Activated CD4-positive, alpha-beta memory T cell treated with anti-CD3 and anti-CD28 coated beads for 36 hours (primary cell): ENCODE measurements at regions not wholly inside any gene's neighbourhood (a gene's known extent, or its start where the extent isn't known, plus 50 kb on each side); places are given as distances from the start of the nearest gene placed in this dataset.
"Not testable (repeated sequence)": the region's sequence is repeated elsewhere in the genome, so short reads cannot be mapped to it uniquely, and the experiment has no call there.

Source experiments
- CTCF ChIA-PET: fragments of 350-600 bp; sonication (Branson Sonifier 250); formaldehyde crosslinking; loops from one replicate; lab custom pipeline; 2021; ENCODE audit warnings: antibody characterized with exemption, inconsistent platforms; lab: Charles Lee
- POLR2A ChIA-PET: fragments of 350-600 bp; sonication (Branson Sonifier 250); formaldehyde crosslinking; loops from one replicate; lab custom pipeline; 2021; ENCODE audit warnings: antibody characterized with exemption; lab: Charles Lee
- DNase-seq: peaks from one replicate; pipeline ENCODE4 v3.0.0-alpha.2; 2020
- H3K27ac Mint-ChIP-seq: one replicate; pipeline ENCODE4 v1.8.0; 2021; ENCODE audit warnings: mixed read lengths
- H3K27me3 Mint-ChIP-seq: one replicate; pipeline ENCODE4 v1.8.0; 2021; ENCODE audit warnings: mixed read lengths
- H3K36me3 Mint-ChIP-seq: one replicate; pipeline ENCODE4 v1.8.0; 2021; ENCODE audit warnings: mixed read lengths
- H3K4me1 Mint-ChIP-seq: one replicate; pipeline ENCODE4 v1.8.0; 2021; ENCODE audit warnings: low read depth, mixed read lengths
- H3K4me3 Mint-ChIP-seq: one replicate; pipeline ENCODE4 v1.8.0; 2021; ENCODE audit warnings: mild to moderate bottlenecking, mixed read lengths
- H3K9me3 Mint-ChIP-seq: one replicate; pipeline ENCODE4 v1.8.0; 2021; ENCODE audit warnings: mixed read lengths
- intact Hi-C: fragments of 100-400 bp; cut with micrococcal nuclease; formaldehyde crosslinking; loops from one replicate; pipeline ENCODE4 v1.15.1; 2023

DNA sequence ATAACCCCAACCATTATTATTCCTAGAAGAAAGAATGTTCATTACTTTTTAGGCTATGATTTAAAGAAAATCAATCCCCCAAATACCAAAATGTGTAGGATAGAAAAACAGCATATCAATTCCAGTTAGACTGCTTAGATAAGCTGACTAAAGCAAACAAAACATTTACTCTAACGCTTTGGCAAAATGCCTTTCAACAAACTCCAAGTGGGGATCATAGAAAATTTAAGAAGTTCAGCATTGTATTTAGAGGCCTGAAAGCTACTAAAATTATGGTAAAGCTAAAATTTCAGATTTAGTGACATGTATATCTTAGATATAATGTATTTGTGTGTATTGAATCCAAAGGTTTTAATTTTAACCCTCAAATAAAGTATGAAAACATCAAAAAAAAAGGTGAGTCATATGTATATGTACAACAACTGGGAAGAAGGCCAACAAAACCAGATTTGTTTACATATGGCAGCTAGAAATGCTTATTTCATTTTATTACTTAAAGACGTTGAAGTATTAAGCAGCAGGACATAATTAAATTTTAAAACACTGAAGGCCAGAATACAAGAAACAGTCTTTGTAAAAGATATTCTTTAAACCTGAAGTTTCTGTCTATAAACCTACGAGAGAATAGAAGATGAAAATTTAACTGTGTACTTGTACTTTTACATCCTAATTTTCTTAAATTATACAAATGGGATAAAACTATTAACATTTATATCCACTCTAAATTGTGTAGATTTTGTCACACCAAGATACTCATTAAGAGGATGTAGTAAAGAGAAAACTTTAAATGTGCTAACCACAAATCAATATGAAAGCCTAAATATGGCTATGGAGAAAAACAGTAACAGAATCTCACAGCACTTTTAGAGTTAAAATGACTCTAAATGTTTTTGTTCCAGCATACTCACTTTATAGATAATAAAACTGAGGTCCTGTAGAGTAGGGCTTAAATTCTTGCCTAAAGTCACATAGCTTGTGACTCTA, 71.4 kb downstream of the SLC41A2 start:
- CTCF ChIA-PET: interaction anchor here (1.2 to 1.8 kb wide), 2 partner anchors 505 kb away, joined by 3 to 6 read pairs; no protein-coding TSS in a partner anchor
- Mint-ChIP-seq H3K4me3 (no peak overlapping the region), H3K4me1 (peaks cover 13% of the 10 kb centered on the region), H3K27ac (no peak overlapping the region), H3K9me3 (no peaks in the 10 kb centered on the region), H3K36me3 (peaks cover 2% of the 10 kb centered on the region), H3K27me3 (no peaks in the 10 kb centered on the region)
- intact Hi-C loops: no loop called here
- POLR2A ChIA-PET: no interaction called here
- DNase-seq: no peak

DNA sequence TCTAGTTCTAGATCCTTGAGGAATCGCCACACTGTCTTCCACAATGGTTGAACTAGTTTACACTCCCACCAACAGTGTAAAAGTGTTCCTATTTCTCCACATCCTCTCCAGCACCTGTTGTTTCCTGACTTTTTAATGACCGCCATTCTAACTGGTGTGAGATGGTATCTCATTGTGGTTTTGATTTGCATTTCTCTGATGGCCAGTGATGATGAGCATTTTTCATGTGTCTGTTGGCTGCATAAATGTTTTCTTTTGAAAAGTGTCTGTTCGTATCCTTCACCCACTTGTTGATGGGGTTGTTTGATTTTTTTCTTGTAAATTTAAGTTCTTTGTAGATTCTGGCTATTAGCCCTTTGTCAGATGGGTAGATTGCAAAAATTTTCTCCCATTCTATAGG, 79.2 kb downstream of the SLC41A2 start:
- H3K4me1 Mint-ChIP-seq, H3K27me3 Mint-ChIP-seq, H3K9me3 Mint-ChIP-seq, H3K4me3 Mint-ChIP-seq, POLR2A ChIA-PET, intact Hi-C loops, H3K36me3 Mint-ChIP-seq, H3K27ac Mint-ChIP-seq, DNase-seq: not testable (repeated sequence)
- CTCF ChIA-PET: interaction anchor here (0.9 kb wide), 1 partner anchor 497 kb away, joined by 3 read pairs; no protein-coding TSS in a partner anchor

DNA sequence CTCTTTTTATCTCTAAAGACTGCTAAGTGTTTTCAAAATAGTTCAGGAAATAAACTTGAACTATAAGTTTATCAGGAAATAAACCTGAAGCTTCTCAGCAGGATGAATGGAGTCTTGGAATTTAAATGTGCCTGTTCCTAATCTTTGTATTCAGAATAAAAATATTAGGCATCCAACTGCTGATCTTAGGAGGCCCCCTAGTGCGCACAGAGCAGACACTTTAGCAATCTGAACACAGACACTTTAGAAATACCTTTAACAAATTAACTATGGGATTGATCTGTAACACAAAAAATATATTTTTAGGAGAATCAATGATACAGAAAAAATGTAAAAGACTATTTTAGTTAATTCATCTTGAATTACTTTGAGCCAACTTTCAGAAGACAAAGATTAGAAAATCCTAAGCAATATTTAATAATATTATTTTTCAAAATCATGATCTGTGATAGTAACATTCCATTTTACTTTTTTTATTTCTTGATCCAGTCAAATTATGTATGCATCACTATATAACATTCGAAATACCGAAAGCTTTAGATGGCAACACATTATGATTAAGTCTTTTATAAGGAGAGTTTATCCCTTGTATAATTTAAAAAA, 80.9 kb downstream of the SLC41A2 start:
- no peaks in the 10 kb centered on the region for H3K36me3 Mint-ChIP-seq
- intact Hi-C loops: loop anchor here (1.0 to 2.0 kb wide), 4 partner anchors 176 to 676 kb away; no protein-coding TSS in a partner anchor
- H3K4me3 Mint-ChIP-seq: no peak overlapping the region
- H3K9me3 Mint-ChIP-seq: no peaks in the 10 kb centered on the region
- DNase-seq: peak; percentile 40
- H3K27ac Mint-ChIP-seq: no peak overlapping the region
- ChIA-PET POLR2A (no interaction called here), CTCF (interaction anchor here (0.7 to 2.0 kb wide), 5 partner anchors 14 to 496 kb away, joined by 3 to 16 read pairs (median 3); no protein-coding TSS in a partner anchor)
- peaks cover 3% of the 10 kb centered on the region for H3K4me1 Mint-ChIP-seq
- no peaks in the 10 kb centered on the region for H3K27me3 Mint-ChIP-seq

GRCh38 chr12:104873374-104873773, 84.7 kb downstream of the SLC41A2 start:
- DNase-seq: no peak
- Mint-ChIP-seq H3K27ac (no peak overlapping the region), H3K27me3 (no peaks in the 10 kb centered on the region), H3K4me3 (no peak overlapping the region), H3K4me1 (peaks cover 3% of the 10 kb centered on the region), H3K9me3 (no peaks in the 10 kb centered on the region), H3K36me3 (no peaks in the 10 kb centered on the region)
- ChIA-PET CTCF (no interaction called here), POLR2A (no interaction called here)
- intact Hi-C loops: no loop called here

DNA sequence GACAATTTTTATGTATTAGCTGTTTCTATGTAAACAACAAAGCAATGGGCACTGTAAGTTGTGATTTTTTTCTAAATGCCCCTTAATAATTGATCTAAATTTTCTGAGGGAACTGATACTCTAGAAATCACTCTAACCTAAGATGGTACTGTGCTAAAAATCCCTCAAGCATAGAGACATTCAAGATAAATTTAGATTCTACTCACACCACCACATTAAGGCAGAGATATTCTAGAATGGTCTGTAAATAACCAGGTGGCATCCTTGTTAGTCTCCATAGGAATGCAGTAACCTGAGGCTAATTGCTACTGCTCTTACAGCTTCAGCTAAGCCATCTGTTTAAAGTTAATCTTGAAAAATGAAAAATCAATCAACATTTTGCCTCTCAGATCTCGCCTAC, 87.3 kb downstream of the SLC41A2 start:
- CTCF ChIA-PET: interaction anchor here (1.6 to 2.5 kb wide), 2 partner anchors 21 to 489 kb away, joined by 3 to 10 read pairs; no protein-coding TSS in a partner anchor
- Mint-ChIP-seq H3K4me1 (peaks cover 3% of the 10 kb centered on the region), H3K27ac (no peak overlapping the region), H3K36me3 (no peaks in the 10 kb centered on the region), H3K9me3 (no peaks in the 10 kb centered on the region), H3K27me3 (no peaks in the 10 kb centered on the region), H3K4me3 (no peak overlapping the region)
- DNase-seq: no peak
- POLR2A ChIA-PET: no interaction called here
- intact Hi-C loops: no loop called here

DNA sequence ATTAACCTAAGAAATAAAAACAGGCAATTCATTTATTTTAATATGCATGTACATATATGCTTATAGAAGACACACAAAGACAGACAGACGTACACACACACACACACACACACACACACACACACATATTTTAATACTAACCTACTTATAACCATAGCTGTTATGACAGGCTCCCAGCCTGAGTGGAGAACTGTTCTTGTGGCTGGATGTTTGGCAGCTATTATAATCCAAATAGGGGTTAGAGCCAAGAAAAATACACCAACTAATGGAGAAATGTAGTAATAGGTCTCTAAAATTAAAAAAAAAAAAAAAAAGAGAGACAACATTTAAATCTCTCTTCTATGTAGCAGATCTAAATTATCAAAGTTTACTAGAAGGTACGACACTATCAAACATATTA, 91.8 kb downstream of the SLC41A2 start:
- ChIA-PET CTCF (interaction anchor here (1.1 kb wide), 1 partner anchor 484 kb away, joined by 3 read pairs; no protein-coding TSS in a partner anchor), POLR2A (interaction anchor here (0.5 to 0.7 kb wide), 2 partner anchors 14 to 25 kb away, joined by 3 to 6 read pairs; no protein-coding TSS in a partner anchor)
- H3K4me1 Mint-ChIP-seq: peaks cover 4% of the 10 kb centered on the region
- H3K27ac Mint-ChIP-seq: no peak overlapping the region
- no peak for DNase-seq
- no peak overlapping the region for H3K4me3 Mint-ChIP-seq
- intact Hi-C loops: no loop called here
- H3K9me3 Mint-ChIP-seq: no peaks in the 10 kb centered on the region
- H3K27me3 Mint-ChIP-seq: no peaks in the 10 kb centered on the region
- H3K36me3 Mint-ChIP-seq: no peaks in the 10 kb centered on the region

GRCh38 chr12:104865080-104865479, 93.0 kb downstream of the SLC41A2 start:
- Mint-ChIP-seq H3K4me1 (peaks cover 4% of the 10 kb centered on the region), H3K27me3 (no peaks in the 10 kb centered on the region), H3K4me3 (no peak overlapping the region), H3K27ac (no peak overlapping the region), H3K36me3 (no peaks in the 10 kb centered on the region), H3K9me3 (no peaks in the 10 kb centered on the region)
- no peak for DNase-seq
- intact Hi-C loops: no loop called here
- ChIA-PET POLR2A (no interaction called here), CTCF (interaction anchor here (0.6 to 1.5 kb wide), 3 partner anchors 209 to 484 kb away, joined by 3 to 6 read pairs (median 3); no protein-coding TSS in a partner anchor)

DNA sequence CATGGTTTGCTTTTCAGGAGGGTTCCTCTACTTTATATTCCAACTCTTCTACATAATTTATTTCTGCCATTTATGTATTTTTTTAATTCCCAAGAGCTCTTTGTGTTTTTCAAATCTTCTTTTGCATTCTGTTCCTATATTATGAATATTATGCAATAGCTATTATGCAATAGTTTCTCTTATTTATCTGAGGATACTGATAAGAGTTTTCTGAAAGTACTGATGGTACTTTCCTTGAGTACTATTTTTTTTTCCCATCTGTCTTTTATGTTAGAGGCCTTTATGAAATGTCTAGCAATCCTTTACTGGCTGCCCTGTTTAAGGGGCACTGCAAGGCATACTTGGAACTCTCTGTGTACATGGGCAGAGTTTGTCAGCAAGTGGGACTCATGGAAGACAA, 93.4 kb downstream of the SLC41A2 start:
- no peak overlapping the region for H3K4me3 Mint-ChIP-seq
- H3K36me3 Mint-ChIP-seq: no peaks in the 10 kb centered on the region
- H3K9me3 Mint-ChIP-seq: no peaks in the 10 kb centered on the region
- intact Hi-C loops: no loop called here
- no peak overlapping the region for H3K27ac Mint-ChIP-seq
- DNase-seq: no peak
- H3K27me3 Mint-ChIP-seq: no peaks in the 10 kb centered on the region
- H3K4me1 Mint-ChIP-seq: peaks cover 4% of the 10 kb centered on the region
- ChIA-PET POLR2A (no interaction called here), CTCF (interaction anchor here (0.6 to 1.5 kb wide), 2 partner anchors 209 to 483 kb away, joined by 3 to 6 read pairs; no protein-coding TSS in a partner anchor)

GRCh38 chr12:104863296-104863948, 94.7 kb downstream of the SLC41A2 start:
- Mint-ChIP-seq H3K36me3 (no peaks in the 10 kb centered on the region), H3K4me3 (no peak overlapping the region), H3K9me3 (no peaks in the 10 kb centered on the region), H3K4me1 (peaks cover 4% of the 10 kb centered on the region), H3K27ac (no peak overlapping the region), H3K27me3 (no peaks in the 10 kb centered on the region)
- CTCF ChIA-PET: interaction anchor here (0.6 to 1.5 kb wide), 2 partner anchors 207 to 482 kb away, joined by 5 to 6 read pairs; no protein-coding TSS in a partner anchor
- POLR2A ChIA-PET: no interaction called here
- no peak for DNase-seq
- intact Hi-C loops: no loop called here

DNA sequence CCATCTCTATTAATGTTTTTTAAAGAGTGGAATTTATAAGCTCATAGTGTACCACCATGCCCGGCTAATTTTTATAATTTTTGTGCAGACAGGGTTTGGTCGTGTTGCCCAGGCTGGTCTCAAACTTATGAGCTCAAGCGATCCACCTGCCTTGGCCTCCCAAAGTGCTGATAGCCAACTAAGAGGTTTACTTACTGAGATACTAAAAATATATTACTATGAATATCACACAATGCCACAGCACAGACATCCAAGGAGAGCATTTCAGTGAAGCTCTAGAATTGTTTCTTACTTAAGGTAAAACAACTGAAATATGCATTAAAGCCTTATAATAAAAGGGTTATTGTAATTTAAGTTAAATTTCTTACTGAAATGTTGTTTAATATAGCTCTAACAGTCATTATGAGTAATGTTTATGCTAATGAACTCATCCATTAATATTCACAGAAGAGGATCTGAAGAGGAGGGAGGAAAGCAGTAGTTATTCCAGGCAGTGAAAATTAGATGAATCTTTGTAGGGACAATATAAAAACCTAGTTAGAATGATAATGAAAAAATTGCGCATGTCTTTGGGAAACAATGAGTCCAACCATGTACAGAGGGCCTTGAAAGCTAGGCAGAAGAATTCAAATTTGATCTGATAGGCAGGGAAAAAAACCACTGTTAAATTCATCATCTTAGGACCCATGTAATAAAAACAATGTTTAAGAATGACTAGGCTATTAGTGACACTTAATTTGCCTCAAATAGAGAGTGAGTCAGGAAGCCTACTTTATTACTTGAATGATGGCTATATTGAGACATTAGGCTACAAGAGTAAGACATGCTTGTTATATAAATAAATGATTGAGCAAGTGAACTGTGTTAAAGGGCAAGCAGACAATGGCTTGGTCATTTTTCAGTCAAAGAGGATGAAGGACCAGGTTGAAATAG, 99.2 kb downstream of the SLC41A2 start:
- H3K4me3 Mint-ChIP-seq: no peak overlapping the region
- H3K27me3 Mint-ChIP-seq: no peaks in the 10 kb centered on the region
- POLR2A ChIA-PET: interaction anchor here (0.5 kb wide), 1 partner anchor 174 kb away, joined by 3 read pairs; no protein-coding TSS in a partner anchor
- no peaks in the 10 kb centered on the region for H3K36me3 Mint-ChIP-seq
- CTCF ChIA-PET: no interaction called here
- H3K9me3 Mint-ChIP-seq: no peaks in the 10 kb centered on the region
- no peak for DNase-seq
- intact Hi-C loops: no loop called here
- no peaks in the 10 kb centered on the region for H3K4me1 Mint-ChIP-seq
- no peak overlapping the region for H3K27ac Mint-ChIP-seq

- no peaks in the 10 kb centered on the region for H3K4me1 Mint-ChIP-seq
- POLR2A ChIA-PET: no interaction called here
- CTCF ChIA-PET: interaction anchor here (2.4 kb wide), 1 partner anchor 475 kb away, joined by 8 read pairs; no protein-coding TSS in a partner anchor
- no peaks in the 10 kb centered on the region for H3K27me3 Mint-ChIP-seq
- intact Hi-C loops: no loop called here
- DNase-seq: no peak
- H3K4me3 Mint-ChIP-seq: no peak overlapping the region
- no peaks in the 10 kb centered on the region for H3K36me3 Mint-ChIP-seq
- H3K27ac Mint-ChIP-seq: no peak overlapping the region
- no peaks in the 10 kb centered on the region for H3K9me3 Mint-ChIP-seq
Measured at GRCh38 chr12:104856531-104856930, 101.6 kb downstream of the SLC41A2 start.
